Motor neuron (in vitro differentiated cells): ENCODE measurements at regions not wholly inside any gene's neighbourhood (a gene's known extent, or its start where the extent isn't known, plus 50 kb on each side); places are given as distances from the start of the nearest gene placed in this dataset.
"Not testable (repeated sequence)": the region's sequence is repeated elsewhere in the genome, so short reads cannot be mapped to it uniquely, and the experiment has no call there.

Source experiments
- ATAC-seq, 8 experiments: fragments of 200-7000 bp; cut with Tn5 transposase; replicated peaks in 6 of 8; 2 replicates each; pipeline ENCODE4 v1.8.0; 2021; ENCODE audit warnings: mild to moderate bottlenecking in 8 of 8, moderate library complexity in 8 of 8
- H3K27ac ChIP-seq, 2 donors: fragments of 250-450 bp; sonication (Bioruptor Pico); 2 replicates each; pipeline ENCODE4 v1.9.0; 2021; ENCODE audit warnings: antibody characterized with exemption in 2 of 2, mild to moderate bottlenecking in 2 of 2, moderate library complexity in 1 of 2
- H3K4me1 ChIP-seq, 2 donors: fragments of 250-450 bp; sonication (Bioruptor Pico); replicated peaks in 1 of 2; 2 replicates each; pipeline ENCODE4 v1.6.1; 2021; ENCODE audit warnings: antibody characterized with exemption in 2 of 2, mild to moderate bottlenecking in 2 of 2, moderate library complexity in 1 of 2
- H3K4me3 ChIP-seq, 5 donors: fragments of 250-450 bp; sonication (Bioruptor Pico); 2 replicates each; pipeline ENCODE4 v1.9.0; 2021; ENCODE audit warnings: antibody characterized with exemption in 5 of 5, mild to moderate bottlenecking in 5 of 5, moderate library complexity in 4 of 5
- WGBS, 10 experiments: fragments of 450-650 bp; shearing (Covaris generic); methylation state at CpG; one replicate each; pipeline ENCODE4 v1.0.0; 2022; 5-methylcytosine and 5-hydroxymethylcytosine counted together
- in situ Hi-C, 9 experiments: fragments of 400-800 bp; cut with MboI; loops; one replicate each; pipeline ENCODE4 v1.15.0; 2021; ENCODE audit warnings: low sequenced_read_pairs in 9 of 9, low pct_unique_long_range_greater_than_20kb in 2 of 9; ENCODE audit not compliant: unreplicated experiment in 9 of 9

DNA sequence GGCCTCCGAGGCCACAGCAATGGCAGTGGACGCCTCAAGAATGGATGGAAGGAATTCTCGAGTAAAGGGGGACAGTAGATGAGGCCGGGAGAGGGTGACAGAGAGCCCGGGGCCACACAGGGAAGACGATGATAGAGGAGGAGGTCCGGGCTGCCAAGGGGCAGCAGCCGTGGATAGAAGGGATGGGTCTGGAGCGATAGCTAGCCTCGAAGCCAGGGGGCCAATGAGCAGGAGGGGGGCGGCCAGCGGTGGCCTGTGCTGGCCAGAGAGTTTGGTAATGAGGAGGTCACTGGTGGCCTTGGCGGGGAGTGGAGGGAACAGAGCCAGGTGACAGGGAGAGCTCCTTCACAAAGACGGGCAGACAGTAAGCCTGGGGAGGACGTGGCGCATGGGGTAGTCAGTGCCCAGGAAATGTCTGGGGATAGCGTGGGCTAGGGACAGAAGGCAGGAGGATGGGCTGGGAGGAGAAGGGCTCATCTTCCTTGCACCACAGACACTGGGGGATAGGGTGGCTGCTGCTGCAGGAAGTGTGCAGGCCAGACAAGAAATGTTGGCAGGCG is 87.8 kb upstream of the ASB18 start:
- in situ Hi-C loops, result loop anchor here in 3 of 9 experiments (25.0 kb wide), 3 partner anchors 185 to 710 kb away; no protein-coding TSS in a partner anchor

DNA sequence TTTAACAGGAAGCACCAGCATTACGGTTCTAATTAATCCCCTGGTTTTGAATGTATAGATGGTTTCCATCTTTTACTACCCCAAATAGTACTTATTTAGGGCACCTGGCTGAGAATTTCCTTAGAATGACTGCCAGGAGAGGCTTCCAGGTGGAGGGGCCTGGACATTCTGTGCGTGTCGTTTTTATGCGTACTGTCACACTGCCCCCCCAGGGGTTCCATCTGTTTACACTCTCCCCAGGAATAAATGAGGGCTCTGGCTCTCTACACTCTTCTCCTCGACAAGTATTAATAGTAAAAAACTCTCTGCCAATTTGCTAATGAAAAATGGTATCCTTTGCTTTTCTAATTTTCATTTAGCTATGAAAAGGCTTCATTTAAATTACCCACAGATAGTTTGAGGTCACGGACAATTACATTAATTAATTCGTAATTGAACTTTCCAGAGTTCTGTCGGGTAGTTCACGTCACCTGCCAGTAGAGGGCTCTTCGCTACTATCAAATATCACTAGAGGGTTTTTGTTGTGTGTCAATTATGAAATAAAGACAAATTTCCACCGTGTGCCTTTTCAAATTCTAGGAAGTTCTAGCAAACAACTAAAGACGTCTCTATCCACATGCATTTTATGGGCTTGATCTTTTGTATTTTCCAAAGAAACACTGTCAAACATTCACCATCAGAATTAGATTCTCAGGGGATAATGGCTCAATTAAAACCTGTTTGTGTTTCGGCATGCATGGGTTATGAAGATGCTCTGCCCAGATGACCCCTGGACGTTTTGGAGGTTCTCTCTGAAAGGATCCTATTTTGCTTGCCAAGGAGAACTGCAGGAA is 88.8 kb upstream of the ASB18 start:
- Histone ChIP-seq H3K4me1 (peaks cover 2 to 6% of the 10 kb centered on the region in 2 donors), H3K4me3 (no peak overlapping the region), H3K27ac (no peak overlapping the region)
- WGBS, 10 experiments, result 0 to 50% (median 13%) methylated on average over 2 to 12 of the region's 14 CpGs
- in situ Hi-C loops, result loop anchor here in 3 of 9 experiments (25.0 kb wide), 3 partner anchors 184 to 709 kb away; no protein-coding TSS in a partner anchor
- peak in 3 of 8 experiments; percentile 34 to 54 (median 37) for ATAC-seq

More for the DNA sequence above, 87.8 kb upstream of the ASB18 start:
- H3K27ac ChIP-seq, result no peak overlapping the region
- WGBS, 10 experiments, result 40 to 100% (median 87%) methylated on average over 1 to 8 of the region's 18 CpGs; no CpG with 5 or more reads in 1 of the 10 experiments
- no peak for ATAC-seq
- H3K4me3 ChIP-seq, result no peak overlapping the region
- peaks cover 2 to 6% of the 10 kb centered on the region in 2 donors for H3K4me1 ChIP-seq

DNA sequence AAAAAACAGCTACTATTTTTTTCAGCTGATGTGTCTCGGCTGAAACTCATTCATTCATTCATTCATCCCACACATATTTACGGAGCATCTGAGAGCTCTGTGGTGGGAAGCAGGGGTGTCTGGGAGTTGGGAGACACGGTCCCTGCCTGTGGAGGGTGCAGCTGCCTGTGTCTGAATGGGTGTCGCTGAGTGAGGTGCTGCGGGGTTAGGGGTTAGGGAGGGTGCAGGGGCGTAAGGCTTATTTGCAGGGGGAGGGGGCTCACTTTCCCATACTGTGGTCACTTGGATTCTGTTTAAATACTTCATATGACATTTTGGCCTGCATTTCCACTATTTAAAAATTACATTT is 89.4 kb upstream of the ASB18 start:
- in situ Hi-C loops, result loop anchor here in 3 of 9 experiments (25.0 kb wide), 3 partner anchors 184 to 709 kb away; no protein-coding TSS in a partner anchor
- H3K4me1 ChIP-seq, result peaks cover 2 to 6% of the 10 kb centered on the region in 2 donors
- no peak overlapping the region for H3K27ac ChIP-seq
- no peak for ATAC-seq
- 54% methylated on average over 3 of the region's 6 CpGs; no CpG with 5 or more reads in 9 of the 10 experiments for WGBS, 10 experiments
- no peak overlapping the region for H3K4me3 ChIP-seq

DNA sequence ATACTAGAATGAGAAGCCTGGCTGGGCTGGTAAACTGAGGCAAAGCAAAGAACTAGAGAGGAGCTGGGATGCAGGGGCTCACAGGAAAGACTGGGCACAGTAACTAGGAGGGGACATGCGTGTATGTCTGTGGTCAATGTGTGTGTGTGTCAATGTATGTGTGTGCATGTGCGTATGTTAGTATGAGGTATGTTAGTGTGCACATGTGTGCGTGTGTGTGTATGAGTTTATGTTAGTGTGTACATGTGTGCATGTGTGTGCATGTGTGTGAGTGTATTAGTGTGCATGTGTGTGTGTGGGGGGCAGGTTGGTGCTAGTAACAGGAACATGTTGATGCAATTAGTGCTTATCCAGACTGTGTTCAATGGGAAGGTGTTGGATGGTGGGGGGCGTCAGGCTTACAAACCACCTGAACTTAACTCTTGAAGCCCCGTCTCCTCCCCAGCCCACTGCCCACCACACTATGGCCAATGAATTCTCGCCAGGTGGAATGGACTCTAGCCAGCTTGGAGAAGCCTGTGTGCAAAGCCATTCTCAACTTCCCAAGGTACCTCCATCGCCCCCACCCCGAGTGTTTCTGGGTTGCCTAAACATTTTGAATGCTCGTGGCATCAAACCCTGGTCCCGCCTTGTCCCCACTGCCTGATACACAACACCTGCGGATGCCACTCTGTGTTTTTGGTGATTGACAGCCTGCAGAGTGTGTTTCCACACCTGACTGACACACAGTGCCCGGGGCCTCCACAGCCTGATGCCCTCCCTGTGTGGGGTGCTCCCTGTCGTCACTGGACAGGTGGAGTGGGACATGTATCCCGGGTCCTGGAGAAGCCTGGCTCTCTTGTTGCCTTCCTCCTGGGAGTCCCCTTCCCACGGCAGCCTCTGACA is 90.1 kb upstream of the ASB18 start:
- Histone ChIP-seq H3K27ac (no peak overlapping the region), H3K4me3 (no peak overlapping the region), H3K4me1 (peaks cover 4 to 6% of the 10 kb centered on the region in 2 donors)
- 52 to 93% (median 82%) methylated on average over 1 to 3 of the region's 15 CpGs; no CpG with 5 or more reads in 2 of the 10 experiments for WGBS, 10 experiments
- ATAC-seq, result no peak
- in situ Hi-C loops, result loop anchor here in 3 of 9 experiments (25.0 kb wide), 3 partner anchors 183 to 708 kb away; no protein-coding TSS in a partner anchor

DNA sequence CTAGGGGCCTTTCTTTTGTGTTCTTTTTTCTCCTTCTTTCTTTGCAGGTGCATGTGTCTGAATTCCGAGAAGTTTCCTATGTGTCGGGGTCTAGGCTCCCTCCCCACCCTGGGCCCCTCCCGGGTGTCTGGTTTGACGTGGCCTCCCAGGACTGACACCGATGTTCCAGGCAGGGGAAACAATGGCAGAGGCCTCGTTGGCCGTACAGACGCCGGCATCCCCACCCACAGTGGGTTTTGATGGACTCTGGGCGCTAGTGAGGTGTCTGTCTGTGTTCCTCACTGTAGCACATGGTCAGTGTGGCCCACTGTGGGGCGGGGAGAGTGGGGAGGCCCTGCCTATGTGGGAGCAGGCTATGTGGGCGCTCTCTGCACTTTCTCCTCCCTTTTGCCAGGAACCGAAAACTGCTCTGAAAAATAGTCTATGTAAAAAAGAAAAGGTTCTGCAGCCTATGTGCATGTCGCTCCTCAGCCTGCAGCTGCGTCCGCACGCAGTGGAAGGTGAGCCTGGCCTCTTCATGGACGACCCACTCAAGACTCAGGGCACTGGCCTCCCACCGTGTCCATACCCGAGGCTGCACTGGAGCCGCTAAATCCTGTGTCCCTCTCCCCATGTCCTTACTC is 90.9 kb upstream of the ASB18 start:
- Histone ChIP-seq H3K4me3 (no peak overlapping the region), H3K4me1 (peaks cover 6 to 9% of the 10 kb centered on the region in 2 donors), H3K27ac (no peak overlapping the region)
- peak in 4 of 8 experiments; percentile 8 to 24 (median 19) for ATAC-seq
- WGBS, 10 experiments, result 48 to 84% (median 83%) methylated on average over 2 to 12 of the region's 21 CpGs; no CpG with 5 or more reads in 5 of the 10 experiments
- in situ Hi-C loops, result loop anchor here in 3 of 9 experiments (25.0 kb wide), 3 partner anchors 182 to 707 kb away; no protein-coding TSS in a partner anchor

DNA sequence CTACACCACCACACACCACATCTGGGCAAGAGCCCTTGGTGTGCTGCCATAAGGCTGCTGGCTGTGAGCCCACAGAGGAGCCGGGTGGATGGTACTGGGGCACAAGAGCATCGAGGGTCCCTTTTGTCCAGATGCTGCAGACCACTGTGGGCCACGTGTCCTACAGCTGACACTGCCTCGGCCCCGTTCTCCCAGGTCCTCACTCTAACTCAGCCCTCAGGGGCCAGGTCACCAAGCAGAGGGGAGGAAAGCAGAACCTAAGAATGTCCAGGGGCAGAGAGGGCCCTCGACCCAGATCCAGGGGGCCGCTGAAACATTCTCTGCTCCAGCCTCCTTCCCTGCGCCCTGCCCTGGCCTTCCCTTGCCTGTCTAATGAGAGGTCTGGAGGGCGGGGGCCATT is 91.7 kb upstream of the ASB18 start:
- in situ Hi-C loops, result loop anchor here in 3 of 9 experiments (25.0 kb wide), 3 partner anchors 181 to 706 kb away; no protein-coding TSS in a partner anchor
- H3K4me1 ChIP-seq, result peaks cover 6 to 9% of the 10 kb centered on the region in 2 donors
- peak in 2 of 8 experiments; percentile 6 to 15 for ATAC-seq
- 73 to 100% methylated on average over 1 to 3 of the region's 9 CpGs; no CpG with 5 or more reads in 8 of the 10 experiments for WGBS, 10 experiments
- H3K27ac ChIP-seq, result no peak overlapping the region
- H3K4me3 ChIP-seq, result no peak overlapping the region

DNA sequence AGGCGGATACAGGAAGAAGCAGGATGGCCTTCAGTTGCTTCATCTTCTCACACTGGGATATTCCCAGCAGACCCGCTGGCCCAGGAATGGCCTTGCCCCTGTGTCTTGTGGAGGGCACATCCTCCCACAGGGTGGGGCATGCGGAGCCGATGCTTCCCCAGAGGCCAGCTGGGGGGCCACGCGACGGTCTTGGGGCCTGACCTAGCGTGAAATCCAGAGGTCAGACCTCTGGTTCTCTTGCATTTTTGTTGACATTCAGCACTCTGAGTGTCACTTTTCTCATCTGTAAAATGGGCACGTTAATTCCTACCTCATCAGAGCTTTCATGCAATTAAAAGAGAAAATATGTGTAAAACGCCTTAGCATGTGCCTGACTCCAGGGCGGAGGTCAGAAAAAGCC is 92.1 kb upstream of the ASB18 start:
- ATAC-seq, result peak in 1 of 8 experiments; percentile 7
- in situ Hi-C loops, result loop anchor here in 3 of 9 experiments (25.0 kb wide), 3 partner anchors 181 to 706 kb away; no protein-coding TSS in a partner anchor
- no CpG with 5 or more reads among the region's 11 CpGs for WGBS, 10 experiments
- not testable (repeated sequence) for H3K4me3 ChIP-seq, H3K4me1 ChIP-seq, H3K27ac ChIP-seq

DNA sequence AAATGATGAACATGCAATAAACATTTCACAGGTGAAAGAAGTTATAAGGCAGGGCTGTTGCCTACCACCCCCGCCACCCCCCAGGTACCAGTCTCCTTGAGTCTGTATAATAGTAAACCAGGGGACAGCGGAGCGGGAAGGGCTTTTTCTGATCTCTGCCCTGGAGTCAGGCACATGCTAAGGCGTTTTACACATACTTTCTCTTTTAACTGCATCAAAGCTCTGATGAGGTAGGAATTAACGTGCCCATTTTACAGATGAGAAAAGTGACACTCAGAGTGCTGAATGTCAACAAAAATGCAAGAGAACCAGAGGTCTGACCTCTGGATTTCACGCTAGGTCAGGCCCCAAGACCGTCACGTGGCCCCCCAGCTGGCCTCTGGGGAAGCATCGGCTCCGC is 94.3 kb upstream of the ASB18 start:
- not testable (repeated sequence) for H3K27ac ChIP-seq, H3K4me1 ChIP-seq, H3K4me3 ChIP-seq, ATAC-seq
- in situ Hi-C loops, result loop anchor here in 3 of 9 experiments (25.0 kb wide), 3 partner anchors 179 to 704 kb away; no protein-coding TSS in a partner anchor
- WGBS, 10 experiments, result no CpG with 5 or more reads among the region's 10 CpGs

DNA sequence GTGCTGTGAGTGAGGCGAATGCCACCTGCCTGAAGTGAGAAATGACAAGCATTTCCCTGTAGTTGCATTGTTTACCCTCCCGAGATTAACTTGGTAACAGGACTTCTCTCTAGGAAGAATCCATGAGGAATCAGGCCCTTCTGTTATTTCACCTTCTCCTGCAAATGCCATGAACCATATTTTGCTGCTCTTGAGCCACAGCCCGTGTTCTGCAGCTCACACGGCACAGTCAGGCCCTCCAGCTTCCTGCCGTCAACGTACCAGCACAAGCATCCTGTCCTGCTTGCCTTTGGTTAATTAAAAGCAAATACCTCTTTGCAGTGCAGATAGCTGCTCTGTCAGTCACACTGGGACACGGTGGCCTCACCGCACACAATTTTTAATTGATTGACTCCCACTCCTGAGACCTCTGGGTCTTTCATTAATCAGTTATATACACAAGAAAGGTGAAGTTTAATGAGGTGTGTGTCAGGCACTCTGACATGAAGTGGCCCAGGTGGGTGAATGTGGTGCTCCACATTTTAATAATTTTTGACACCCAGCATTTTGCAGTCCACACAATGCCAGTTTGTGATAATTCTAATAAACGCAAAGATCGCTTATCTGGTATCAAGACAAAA is 95.3 kb upstream of the ASB18 start:
- ATAC-seq, result peak in 5 of 8 experiments; percentile 52 to 82 (median 59)
- H3K27ac ChIP-seq, result no peak overlapping the region
- peaks cover 7 to 9% of the 10 kb centered on the region in 2 donors for H3K4me1 ChIP-seq
- 20 to 81% (median 40%) methylated on average over 1 to 9 of the region's 10 CpGs; no CpG with 5 or more reads in 2 of the 10 experiments for WGBS, 10 experiments
- no peak overlapping the region for H3K4me3 ChIP-seq
- in situ Hi-C loops, result loop anchor here in 3 of 9 experiments (10.0 to 25.0 kb wide), 4 partner anchors 178 to 703 kb away; no protein-coding TSS in a partner anchor

DNA sequence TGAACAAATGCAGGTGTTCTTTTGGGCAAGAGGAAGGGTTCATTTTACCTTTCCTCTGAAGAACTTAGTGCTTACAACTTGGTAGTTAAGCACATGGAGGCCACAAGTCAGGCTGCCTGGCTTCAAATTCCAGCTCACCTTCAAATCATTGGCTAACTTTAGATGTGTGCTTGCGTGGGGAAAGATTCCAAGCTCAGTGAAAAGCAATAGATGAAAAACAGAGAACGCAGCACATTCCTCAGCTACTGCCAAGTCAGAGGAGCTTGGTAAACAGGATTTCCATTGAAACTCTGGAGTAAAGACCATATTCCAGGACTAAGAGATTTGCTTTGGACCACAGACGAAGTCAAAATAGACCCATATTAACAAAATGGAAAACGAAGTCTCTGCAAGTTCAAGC is 96.3 kb upstream of the ASB18 start:
- ATAC-seq, result peak in 1 of 8 experiments; percentile 41
- 17 to 100% (median 89%) methylated on average over 1 to 4 of the region's 4 CpGs; no CpG with 5 or more reads in 1 of the 10 experiments for WGBS, 10 experiments

DNA sequence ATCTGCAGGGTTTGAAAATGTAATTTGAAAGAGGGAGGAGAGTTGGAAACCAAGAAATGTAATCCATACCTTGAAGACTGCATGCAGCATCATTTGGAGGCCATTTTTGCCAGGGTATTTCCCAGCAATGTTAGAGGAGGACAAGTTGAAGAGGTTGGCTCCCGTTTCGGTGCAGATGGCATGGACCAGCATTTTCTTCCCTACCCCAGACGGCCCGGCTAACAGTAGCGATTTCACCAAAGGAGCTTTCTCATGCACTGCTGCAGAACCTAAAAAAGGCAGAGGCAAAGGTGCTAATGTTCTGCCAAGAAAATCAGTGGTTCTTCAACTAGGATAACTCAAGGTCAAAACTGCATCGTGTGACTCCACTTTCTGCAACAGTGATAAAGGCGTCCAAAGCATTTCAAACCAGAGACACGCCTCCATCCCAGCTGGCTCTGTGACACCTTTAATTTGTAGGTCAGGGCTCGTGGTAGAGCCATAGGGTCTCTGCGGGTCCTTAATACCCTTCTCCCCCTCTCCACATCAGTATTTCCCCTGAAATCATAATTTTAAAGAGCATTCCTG is 99.6 kb upstream of the ASB18 start:
- Histone ChIP-seq H3K4me1 (peaks cover 7 to 14% of the 10 kb centered on the region in 2 donors), H3K27ac (no peak overlapping the region), H3K4me3 (no peak overlapping the region)
- 41 to 100% (median 78%) methylated on average over 1 to 10 of the region's 10 CpGs; no CpG with 5 or more reads in 1 of the 10 experiments for WGBS, 10 experiments
- no peak for ATAC-seq
- in situ Hi-C loops, result loop anchor here in 3 of 9 experiments (10.0 to 25.0 kb wide), 4 partner anchors 174 to 699 kb away; no protein-coding TSS in a partner anchor

More for the DNA sequence above, 96.3 kb upstream of the ASB18 start:
- in situ Hi-C loops, result loop anchor here in 3 of 9 experiments (10.0 to 25.0 kb wide), 4 partner anchors 177 to 702 kb away; no protein-coding TSS in a partner anchor
- H3K4me1 ChIP-seq, result peaks cover 7 to 9% of the 10 kb centered on the region in 2 donors
- H3K4me3 ChIP-seq, result no peak overlapping the region
- H3K27ac ChIP-seq, result no peak overlapping the region
